HG03159 (cell line): ENCODE measurements at regions not wholly inside any gene's neighbourhood (a gene's known extent, or its start where the extent isn't known, plus 50 kb on each side); places are given as distances from the start of the nearest gene placed in this dataset.
A peak's percentile ranks its signal among the peaks of the same experiment; 100 is the strongest.
"Not testable (repeated sequence)": the region's sequence is repeated elsewhere in the genome, so short reads cannot be mapped to it uniquely, and the experiment has no call there.

Experiments used
- ATAC-seq: cut with Tn5 transposase; IDR thresholded peaks from one replicate; pipeline ENCODE4 v1.9.1; 2021; ENCODE audit warnings: mild to moderate bottlenecking, moderate library complexity; ENCODE audit not compliant: unreplicated experiment

GRCh38 chr10:108582387-108582786 is 1340.9 kb downstream of the XPNPEP1 start:
- no peak for ATAC-seq

DNA sequence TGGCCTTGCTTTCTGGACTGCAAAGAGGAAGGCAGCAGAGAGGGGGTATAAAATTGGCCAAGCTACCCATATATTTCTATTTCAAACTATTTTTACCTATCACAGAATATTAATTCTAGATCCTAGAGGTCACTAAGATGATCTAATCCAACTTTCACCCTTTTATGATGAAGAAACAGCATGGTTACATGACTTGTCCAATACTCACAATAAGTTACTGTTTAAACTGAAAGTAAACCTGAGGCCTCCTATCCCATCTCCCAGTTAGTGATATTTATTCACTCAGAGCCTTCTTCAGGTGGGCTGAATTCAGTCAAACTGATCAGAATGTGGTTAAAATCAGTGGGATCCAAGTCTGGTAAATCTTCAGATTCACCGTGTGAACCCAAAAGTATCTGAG is 1345.1 kb downstream of the XPNPEP1 start:
- no peak for ATAC-seq

DNA sequence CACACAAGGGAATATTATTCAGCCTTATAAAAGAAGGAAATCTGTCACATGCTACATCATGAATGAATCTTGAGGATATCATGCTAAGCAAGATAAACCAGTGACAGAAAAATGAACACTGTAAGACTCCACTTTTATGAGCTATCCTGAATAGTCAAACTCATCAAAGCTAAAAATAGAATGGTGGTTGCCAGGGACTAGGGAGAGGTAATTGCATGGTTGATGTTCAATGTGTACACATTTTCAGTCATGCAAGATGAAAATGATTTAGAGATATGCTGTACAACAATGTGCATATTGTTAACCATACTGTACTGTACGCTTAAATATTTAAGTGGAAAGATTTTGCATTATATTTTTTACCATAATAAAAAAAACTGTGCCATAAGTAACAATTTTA is 1349.1 kb downstream of the XPNPEP1 start:
- no peak for ATAC-seq

DNA sequence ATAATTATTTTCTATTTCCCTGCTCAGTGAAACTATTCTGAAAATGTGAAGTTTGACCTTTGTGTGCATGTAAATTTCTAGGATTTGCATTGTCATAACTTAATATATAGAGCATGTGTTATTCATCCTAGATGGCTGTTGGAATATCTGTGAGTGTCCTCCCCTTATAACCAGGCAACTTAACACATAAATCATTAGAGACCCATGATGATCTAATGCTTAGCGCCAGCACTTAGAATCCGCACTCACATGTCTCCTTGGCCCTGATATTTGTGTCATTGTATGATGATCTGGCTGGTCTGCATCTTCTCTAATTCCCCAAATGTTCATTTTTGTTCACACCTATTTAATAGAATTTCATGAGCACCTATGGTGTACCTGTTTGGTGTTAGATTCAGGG is 1354.5 kb downstream of the XPNPEP1 start:
- ATAC-seq = no peak

DNA sequence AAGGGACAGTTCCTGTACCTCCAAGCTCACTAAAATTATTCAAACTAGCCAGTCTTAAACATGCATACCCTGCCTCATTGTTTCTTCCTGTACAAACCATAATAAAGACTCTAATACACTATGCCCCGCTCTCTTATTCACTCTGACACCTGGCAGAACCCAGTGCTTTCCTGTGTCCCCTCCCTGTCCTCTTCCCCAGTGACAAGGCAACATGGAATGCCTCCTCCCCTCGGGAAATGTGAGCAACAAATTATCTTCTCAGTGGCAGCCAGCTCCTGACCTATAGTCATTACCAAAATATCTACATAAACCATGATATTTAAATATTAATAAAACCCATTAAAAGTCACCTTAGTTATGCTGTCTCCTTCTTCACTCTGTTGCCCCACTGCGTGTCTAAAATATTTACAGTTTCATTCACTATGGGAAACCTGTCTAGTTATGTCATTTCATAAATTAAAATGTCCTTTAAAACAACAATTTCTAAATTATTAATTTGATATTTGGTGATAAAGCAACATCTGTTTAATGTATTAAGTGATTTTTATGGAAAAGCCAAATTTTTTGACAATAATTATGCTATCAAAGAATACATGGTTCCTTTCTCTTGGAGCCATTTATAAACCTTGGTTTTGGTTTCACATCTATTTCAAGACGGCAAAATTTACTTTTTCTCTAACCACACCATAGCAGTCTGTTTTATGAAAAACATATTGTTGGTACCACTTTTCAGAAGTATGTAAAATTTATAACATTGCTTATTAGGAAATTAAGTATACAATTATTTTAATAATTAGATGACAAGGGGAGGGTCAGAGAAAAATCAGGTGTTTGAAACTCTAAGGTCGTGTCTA is 1355.2 kb downstream of the XPNPEP1 start:
- peak; percentile 71 for ATAC-seq

GRCh38 chr10:108566316-108567107 is 1356.8 kb downstream of the XPNPEP1 start:
- ATAC-seq = no peak

DNA sequence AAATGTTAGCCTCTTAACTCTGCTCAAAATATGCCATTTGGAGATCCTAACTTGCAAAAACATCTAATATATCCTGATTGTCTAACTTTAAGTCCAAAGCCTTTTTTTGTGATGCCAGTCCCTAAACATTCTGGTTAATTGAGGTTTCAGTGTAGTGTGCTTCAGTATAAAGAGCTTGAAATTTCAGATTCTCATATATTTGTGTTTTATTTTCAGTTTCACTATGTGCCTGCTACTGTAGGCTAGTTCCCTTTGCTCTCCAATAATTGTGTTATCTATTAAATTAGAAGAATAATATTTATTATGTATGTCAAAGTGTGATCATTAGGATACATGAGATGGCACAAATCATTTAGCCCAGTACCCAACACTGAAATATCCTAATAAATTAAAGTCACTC is 1361.2 kb downstream of the XPNPEP1 start:
- no peak for ATAC-seq

- no peak for ATAC-seq
Observed at GRCh38 chr10:108561649-108562048, 1361.7 kb downstream of the XPNPEP1 start.

GRCh38 chr10:108560488-108560887 is 1362.8 kb downstream of the XPNPEP1 start:
- no peak for ATAC-seq

GRCh38 chr10:108556186-108556585 is 1367.1 kb downstream of the XPNPEP1 start:
- no peak for ATAC-seq

GRCh38 chr10:108545921-108546320 is 1377.4 kb downstream of the XPNPEP1 start:
- ATAC-seq = peak; percentile 90

- ATAC-seq = peak; percentile 76
Observed at GRCh38 chr10:108544500-108545120, 1378.7 kb downstream of the XPNPEP1 start.

DNA sequence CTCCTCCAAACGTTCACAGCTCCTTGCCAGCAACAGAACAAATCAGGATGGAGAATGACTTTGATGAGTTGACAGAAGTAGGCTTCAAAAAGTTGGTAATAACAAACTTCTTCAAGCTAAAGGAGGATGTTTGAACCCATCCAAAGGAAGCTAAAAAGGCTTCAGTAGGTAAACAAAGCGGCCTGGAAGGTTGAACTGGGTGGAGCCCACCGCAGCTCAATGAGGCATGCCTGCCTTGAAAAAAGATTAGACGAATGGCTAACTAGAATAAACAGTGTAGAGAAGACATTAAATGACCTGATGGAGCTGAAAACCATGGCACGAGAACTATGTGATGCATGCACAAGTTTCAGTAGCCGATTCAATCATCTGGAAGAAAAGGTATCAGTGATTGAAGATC is 1369.0 kb upstream of the SORCS1 start:
- ATAC-seq = not testable (repeated sequence)

GRCh38 chr10:108523016-108523800 is 1358.7 kb upstream of the SORCS1 start:
- no peak for ATAC-seq

DNA sequence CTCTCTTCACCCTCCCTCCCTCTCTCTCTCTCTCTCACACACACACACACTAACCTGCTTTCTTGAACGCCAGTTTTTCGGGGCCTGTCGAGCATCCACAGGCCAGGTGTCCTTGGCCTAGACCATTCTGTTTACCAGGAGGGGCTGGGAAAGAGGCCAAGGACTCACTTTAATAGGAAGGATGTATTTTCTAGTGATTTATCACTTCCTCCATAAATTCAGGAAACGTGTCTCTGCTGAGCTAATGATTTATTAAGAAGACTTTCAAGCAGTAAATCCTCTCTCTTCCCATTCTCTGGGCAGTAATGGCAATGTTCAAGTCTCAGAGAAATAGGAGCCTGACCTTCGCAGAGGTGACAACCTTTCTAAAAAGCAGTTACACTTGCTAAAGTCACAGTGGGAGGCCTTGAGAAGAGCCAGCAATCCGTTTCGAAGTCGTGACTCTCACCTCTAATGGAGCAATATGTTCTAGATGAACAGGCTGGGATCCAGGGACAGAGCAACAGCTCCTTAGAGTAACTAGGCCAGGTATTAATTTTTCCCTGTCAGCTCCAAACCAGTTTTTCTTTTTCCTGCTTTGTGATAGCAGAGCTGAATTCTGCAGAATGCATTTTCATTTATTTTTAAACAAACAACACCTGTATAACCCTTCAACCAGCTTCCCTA is 1357.5 kb upstream of the SORCS1 start:
- no peak for ATAC-seq

DNA sequence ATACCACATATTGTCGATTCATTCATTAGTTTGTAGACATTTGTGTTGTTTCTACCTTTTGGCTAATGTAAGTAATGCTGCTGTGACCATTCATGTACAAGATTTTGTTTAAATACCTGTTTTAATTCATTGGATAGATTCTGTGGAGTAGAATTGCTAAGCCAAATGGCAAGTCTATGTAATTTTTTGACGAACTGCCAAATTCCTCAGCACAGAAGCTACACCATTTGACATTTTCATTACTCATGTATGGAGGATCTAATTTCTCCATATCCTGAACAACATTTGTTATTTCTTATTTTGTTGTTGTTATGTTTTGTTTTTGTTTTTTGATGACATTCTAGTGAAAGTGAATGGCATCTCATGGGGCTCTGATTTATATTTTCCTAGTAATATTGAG is 1351.3 kb upstream of the SORCS1 start:
- no peak for ATAC-seq

DNA sequence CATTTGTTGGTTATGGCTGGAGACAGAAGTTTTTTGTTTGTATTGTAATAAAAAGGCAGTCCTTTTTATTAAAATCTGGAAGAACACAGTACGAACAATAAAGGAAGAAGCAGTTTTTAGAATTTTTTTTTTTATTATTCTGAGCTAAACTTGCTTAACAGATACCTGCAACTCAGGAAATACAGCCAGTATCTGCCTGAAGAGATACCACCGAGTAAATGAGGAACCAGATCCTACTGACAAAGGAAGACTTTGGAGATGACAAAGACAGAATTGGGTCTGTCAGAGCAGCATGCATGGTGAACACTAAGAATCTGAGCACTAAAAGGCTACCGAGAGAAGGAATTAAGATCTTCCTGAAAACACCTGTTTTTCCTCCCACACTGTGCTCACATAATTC is 1335.9 kb upstream of the SORCS1 start:
- ATAC-seq = no peak

DNA sequence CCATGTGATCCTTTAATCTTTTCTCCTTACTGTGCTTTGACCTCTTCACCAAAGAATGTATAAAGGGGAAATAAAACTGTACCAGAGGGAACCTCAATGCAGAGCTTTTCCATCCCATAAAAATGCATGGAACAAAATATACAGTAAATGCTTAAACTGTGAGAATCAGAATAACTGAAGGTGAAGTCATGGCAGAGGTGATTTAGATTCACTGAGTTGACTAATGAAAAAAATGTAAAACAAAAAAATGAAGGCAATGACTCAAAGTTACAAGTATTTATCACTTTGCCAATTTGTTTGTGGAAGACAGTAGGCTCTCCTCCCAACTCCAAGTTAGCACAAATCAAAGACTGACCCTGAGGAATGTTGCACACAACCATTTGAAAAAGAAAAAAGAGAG is 1331.6 kb upstream of the SORCS1 start:
- no peak for ATAC-seq

DNA sequence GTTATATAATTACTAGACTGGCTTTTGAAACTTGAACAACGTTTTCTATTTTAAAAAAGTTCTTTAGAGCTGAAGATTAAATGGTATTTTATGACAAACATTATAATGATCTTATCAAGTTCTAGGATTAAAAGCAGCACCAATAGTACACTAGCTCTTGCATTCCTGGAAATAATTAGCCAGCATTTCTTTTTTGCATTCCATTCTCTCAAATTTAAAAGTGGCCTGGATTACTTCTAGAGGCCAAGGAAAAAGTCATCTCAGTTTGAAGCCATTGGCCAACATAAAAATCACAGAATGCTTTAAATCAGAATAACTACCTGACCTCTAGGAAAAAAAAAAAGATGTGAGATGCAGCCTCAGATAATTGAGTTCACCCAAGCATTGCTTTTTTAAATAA is 1326.4 kb upstream of the SORCS1 start:
- no peak for ATAC-seq

DNA sequence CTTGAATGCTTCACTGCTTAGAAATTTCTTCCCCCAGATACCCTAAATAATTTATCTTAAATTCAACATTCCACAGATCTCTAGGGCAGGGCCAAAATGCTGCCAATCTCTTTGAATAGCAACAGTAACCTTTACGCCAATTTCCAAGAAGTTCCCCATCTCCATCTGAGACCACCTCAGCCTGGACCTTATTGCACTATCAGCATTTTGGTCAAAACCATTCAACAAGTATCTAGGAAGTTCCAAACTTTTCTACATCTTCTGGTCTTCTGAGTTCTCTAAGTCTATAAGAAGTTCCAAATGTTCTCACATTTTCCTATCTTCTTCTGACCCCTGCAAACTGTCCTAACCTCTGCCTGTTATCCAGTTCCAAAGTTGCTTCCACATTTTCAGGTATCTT is 1306.9 kb upstream of the SORCS1 start:
- no peak for ATAC-seq
